ENCODE measurements at regions not wholly inside any gene's neighbourhood (a gene's known extent, or its start where the extent isn't known, plus 50 kb on each side); places are given as distances from the start of the nearest gene placed in this dataset.
"Not testable (repeated sequence)": the region's sequence is repeated elsewhere in the genome, so short reads cannot be mapped to it uniquely, and the experiment has no call there.

DNA sequence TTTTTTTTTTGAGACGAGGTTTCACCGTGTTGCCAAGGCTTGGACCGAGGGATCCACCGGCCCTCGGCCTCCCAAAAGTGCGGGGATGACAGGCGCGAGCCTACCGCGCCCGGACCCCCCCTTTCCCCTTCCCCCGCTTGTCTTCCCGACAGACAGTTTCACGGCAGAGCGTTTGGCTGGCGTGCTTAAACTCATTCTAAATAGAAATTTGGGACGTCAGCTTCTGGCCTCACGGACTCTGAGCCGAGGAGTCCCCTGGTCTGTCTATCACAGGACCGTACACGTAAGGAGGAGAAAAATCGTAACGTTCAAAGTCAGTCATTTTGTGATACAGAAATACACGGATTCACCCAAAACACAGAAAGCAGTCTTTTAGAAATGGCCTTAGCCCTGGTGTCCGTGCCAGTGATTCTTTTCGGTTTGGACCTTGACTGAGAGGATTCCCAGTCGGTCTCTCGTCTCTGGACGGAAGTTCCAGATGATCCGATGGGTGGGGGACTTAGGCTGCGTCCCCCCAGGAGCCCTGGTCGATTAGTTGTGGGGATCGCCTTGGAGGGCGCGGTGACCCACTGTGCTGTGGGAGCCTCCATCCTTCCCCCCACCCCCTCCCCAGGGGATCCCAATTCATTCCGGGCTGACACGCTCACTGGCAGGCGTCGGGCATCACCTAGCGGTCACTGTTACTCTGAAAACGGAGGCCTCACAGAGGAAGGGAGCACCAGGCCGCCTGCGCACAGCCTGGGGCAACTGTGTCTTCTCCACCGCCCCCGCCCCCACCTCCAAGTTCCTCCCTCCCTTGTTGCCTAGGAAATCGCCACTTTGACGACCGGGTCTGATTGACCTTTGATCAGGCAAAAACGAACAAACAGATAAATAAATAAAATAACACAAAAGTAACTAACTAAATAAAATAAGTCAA is 2276.4 kb upstream of the TPTE start:
- TF ChIP-seq POLR2A (IDR thresholded peaks at IDR 0.05; ENCODE audit: low read length); RFX5 (IDR thresholded peaks at IDR 0.05); POLR2AphosphoS2 (conservative IDR thresholded peaks at IDR 0.05; ENCODE audit: low read length); EP300 (IDR thresholded peaks at IDR 0.05); CHD2 (IDR thresholded peaks at IDR 0.05; ENCODE audit: low read length, partially characterized antibody): not testable (repeated sequence)
- TF ChIP-seq, protein P1, sequence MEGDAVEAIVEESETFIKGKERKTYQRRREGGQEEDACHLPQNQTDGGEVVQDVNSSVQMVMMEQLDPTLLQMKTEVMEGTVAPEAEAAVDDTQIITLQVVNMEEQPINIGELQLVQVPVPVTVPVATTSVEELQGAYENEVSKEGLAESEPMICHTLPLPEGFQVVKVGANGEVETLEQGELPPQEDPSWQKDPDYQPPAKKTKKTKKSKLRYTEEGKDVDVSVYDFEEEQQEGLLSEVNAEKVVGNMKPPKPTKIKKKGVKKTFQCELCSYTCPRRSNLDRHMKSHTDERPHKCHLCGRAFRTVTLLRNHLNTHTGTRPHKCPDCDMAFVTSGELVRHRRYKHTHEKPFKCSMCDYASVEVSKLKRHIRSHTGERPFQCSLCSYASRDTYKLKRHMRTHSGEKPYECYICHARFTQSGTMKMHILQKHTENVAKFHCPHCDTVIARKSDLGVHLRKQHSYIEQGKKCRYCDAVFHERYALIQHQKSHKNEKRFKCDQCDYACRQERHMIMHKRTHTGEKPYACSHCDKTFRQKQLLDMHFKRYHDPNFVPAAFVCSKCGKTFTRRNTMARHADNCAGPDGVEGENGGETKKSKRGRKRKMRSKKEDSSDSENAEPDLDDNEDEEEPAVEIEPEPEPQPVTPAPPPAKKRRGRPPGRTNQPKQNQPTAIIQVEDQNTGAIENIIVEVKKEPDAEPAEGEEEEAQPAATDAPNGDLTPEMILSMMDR (IDR thresholded peaks at IDR 0.05) = not testable (repeated sequence)
- TF ChIP-seq, protein P2, sequence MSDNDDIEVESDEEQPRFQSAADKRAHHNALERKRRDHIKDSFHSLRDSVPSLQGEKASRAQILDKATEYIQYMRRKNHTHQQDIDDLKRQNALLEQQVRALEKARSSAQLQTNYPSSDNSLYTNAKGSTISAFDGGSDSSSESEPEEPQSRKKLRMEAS (IDR thresholded peaks at IDR 0.05) = not testable (repeated sequence)
- TF ChIP-seq, protein P3, sequence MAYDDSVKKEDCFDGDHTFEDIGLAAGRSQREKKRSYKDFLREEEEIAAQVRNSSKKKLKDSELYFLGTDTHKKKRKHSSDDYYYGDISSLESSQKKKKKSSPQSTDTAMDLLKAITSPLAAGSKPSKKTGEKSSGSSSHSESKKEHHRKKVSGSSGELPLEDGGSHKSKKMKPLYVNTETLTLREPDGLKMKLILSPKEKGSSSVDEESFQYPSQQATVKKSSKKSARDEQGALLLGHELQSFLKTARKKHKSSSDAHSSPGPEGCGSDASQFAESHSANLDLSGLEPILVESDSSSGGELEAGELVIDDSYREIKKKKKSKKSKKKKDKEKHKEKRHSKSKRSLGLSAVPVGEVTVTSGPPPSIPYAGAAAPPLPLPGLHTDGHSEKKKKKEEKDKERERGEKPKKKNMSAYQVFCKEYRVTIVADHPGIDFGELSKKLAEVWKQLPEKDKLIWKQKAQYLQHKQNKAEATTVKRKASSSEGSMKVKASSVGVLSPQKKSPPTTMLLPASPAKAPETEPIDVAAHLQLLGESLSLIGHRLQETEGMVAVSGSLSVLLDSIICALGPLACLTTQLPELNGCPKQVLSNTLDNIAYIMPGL (CRISPR knock-in tag; IDR thresholded peaks at IDR 0.05; ENCODE audit: borderline replicate concordance) = not testable (repeated sequence)
- TF ChIP-seq, protein P4, sequence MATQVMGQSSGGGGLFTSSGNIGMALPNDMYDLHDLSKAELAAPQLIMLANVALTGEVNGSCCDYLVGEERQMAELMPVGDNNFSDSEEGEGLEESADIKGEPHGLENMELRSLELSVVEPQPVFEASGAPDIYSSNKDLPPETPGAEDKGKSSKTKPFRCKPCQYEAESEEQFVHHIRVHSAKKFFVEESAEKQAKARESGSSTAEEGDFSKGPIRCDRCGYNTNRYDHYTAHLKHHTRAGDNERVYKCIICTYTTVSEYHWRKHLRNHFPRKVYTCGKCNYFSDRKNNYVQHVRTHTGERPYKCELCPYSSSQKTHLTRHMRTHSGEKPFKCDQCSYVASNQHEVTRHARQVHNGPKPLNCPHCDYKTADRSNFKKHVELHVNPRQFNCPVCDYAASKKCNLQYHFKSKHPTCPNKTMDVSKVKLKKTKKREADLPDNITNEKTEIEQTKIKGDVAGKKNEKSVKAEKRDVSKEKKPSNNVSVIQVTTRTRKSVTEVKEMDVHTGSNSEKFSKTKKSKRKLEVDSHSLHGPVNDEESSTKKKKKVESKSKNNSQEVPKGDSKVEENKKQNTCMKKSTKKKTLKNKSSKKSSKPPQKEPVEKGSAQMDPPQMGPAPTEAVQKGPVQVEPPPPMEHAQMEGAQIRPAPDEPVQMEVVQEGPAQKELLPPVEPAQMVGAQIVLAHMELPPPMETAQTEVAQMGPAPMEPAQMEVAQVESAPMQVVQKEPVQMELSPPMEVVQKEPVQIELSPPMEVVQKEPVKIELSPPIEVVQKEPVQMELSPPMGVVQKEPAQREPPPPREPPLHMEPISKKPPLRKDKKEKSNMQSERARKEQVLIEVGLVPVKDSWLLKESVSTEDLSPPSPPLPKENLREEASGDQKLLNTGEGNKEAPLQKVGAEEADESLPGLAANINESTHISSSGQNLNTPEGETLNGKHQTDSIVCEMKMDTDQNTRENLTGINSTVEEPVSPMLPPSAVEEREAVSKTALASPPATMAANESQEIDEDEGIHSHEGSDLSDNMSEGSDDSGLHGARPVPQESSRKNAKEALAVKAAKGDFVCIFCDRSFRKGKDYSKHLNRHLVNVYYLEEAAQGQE (IDR thresholded peaks at IDR 0.05) = not testable (repeated sequence)
- TF ChIP-seq, protein P5, sequence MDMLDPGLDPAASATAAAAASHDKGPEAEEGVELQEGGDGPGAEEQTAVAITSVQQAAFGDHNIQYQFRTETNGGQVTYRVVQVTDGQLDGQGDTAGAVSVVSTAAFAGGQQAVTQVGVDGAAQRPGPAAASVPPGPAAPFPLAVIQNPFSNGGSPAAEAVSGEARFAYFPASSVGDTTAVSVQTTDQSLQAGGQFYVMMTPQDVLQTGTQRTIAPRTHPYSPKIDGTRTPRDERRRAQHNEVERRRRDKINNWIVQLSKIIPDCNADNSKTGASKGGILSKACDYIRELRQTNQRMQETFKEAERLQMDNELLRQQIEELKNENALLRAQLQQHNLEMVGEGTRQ (IDR thresholded peaks at IDR 0.05) = not testable (repeated sequence)
